Endothelial cell of umbilical vein (primary cell): ENCODE measurements at regions not wholly inside any gene's neighbourhood (a gene's known extent, or its start where the extent isn't known, plus 50 kb on each side); places are given as distances from the start of the nearest gene placed in this dataset.

ENCODE experiments used
- BruUV-seq: library from RNA; stranded (reverse); fragments of 400-500 nt; replicated peaks from 2 replicates; lab custom pipeline; 2021; lab: Mats Ljungman, UMichigan
- CTCF ChIA-PET: fragments of 300-600, 350-600 bp; sonication (Branson Sonifier 250); formaldehyde crosslinking; loops from one replicate; lab custom pipeline; 2021; ENCODE audit warnings: antibody characterized with exemption, inconsistent platforms; lab: Charles Lee
- POLR2A ChIA-PET: fragments of 300-600, 350-600 bp; sonication (Branson Sonifier 250); formaldehyde crosslinking; loops from one replicate; lab custom pipeline; 2021; ENCODE audit warnings: antibody characterized with exemption, inconsistent platforms; lab: Charles Lee
- DNase-seq: peaks from one replicate; pipeline ENCODE4 v3.0.0-alpha.2; 2011; ENCODE audit warnings: low read depth, low spot score
- FAIRE-seq: peaks from 2 replicates; lab custom pipeline; 2011; peaks lifted over from hg19 to GRCh38; lab: Jason Lieb, UNC
- H2AFZ ChIP-seq: 2 replicates; pipeline ENCODE4 v1.6.0; 2012; ENCODE audit warnings: low read depth, low read length, control low read depth, inconsistent platforms
- H3K27ac ChIP-seq: 2 replicates; pipeline ENCODE4 v1.5.1; 2011; ENCODE audit warnings: low read depth, mild to moderate bottlenecking, control low read depth, low read length, moderate library complexity; ENCODE audit not compliant: insufficient read depth
- H3K27me3 ChIP-seq, 2 experiments: 2 replicates each; pipeline versions ENCODE4 v1.6.0 to v1.6.1; 2011; ENCODE audit warnings: low read length in 2 of 2, mixed read lengths in 1 of 2; ENCODE audit not compliant: control insufficient read depth in 2 of 2, insufficient read depth in 2 of 2
- H3K36me3 ChIP-seq, 2 experiments: 2 replicates in 1 of 2; 3 replicates in 1 of 2; pipeline ENCODE4 v1.5.1; 2011; ENCODE audit warnings: low read length in 2 of 2, mild to moderate bottlenecking in 1 of 2, moderate library complexity in 1 of 2; ENCODE audit not compliant: control insufficient read depth in 2 of 2, insufficient read depth in 2 of 2; ENCODE audit errors: extremely low read depth in 1 of 2
- H3K4me1 ChIP-seq: 3 replicates; pipeline ENCODE4 v1.5.1; 2011; ENCODE audit warnings: mild to moderate bottlenecking, low read length; ENCODE audit not compliant: control insufficient read depth, insufficient read depth; ENCODE audit errors: extremely low read depth
- H3K4me2 ChIP-seq: 2 replicates; pipeline ENCODE4 v1.6.1; 2011; ENCODE audit warnings: low read length, control low read depth, mixed read lengths; ENCODE audit not compliant: insufficient read depth
- H3K4me3 ChIP-seq, 3 experiments: fragments of 200-600 bp in 1 of 3; sonication (generic), shearing (Covaris generic) in 1 of 3; replicated peaks in 1 of 3; 2 replicates each; pipeline ENCODE4 v1.5.1; 2011 to 2016; ENCODE audit warnings: control low read depth in 3 of 3, low read length in 3 of 3, mild to moderate bottlenecking in 2 of 3, inconsistent platforms in 1 of 3, low read depth in 1 of 3, moderate library complexity in 1 of 3; ENCODE audit not compliant: insufficient read depth in 1 of 3
- H3K79me2 ChIP-seq: 2 replicates; pipeline ENCODE4 v1.6.0; 2012; ENCODE audit warnings: low read length, inconsistent platforms; ENCODE audit not compliant: control insufficient read depth, insufficient read depth
- H3K9ac ChIP-seq: replicated peaks from 2 replicates; pipeline ENCODE3; 2011; ENCODE audit warnings: low read length, control low read depth; ENCODE audit not compliant: insufficient read depth; ENCODE audit errors: extremely low read depth
- H3K9me1 ChIP-seq: replicated peaks from 3 replicates; pipeline ENCODE4 v1.6.0; 2011; ENCODE audit warnings: mild to moderate bottlenecking, low read length; ENCODE audit not compliant: control insufficient read depth, insufficient read depth; ENCODE audit errors: extremely low read depth
- H3K9me3 ChIP-seq: replicated peaks from 2 replicates; pipeline ENCODE4 v1.5.1; 2012; ENCODE audit warnings: low read length, inconsistent platforms; ENCODE audit not compliant: control insufficient read depth, insufficient read depth
- H4K20me1 ChIP-seq: replicated peaks from 2 replicates; pipeline ENCODE3; 2011; ENCODE audit warnings: mild to moderate bottlenecking, low read length; ENCODE audit not compliant: control insufficient read depth, insufficient read depth; ENCODE audit errors: extremely low read depth
- EZH2 ChIP-seq: IDR thresholded peaks from 2 replicates; pipeline ENCODE4 v1.6.1; 2012; ENCODE audit warnings: borderline replicate concordance, low read depth, mild to moderate bottlenecking, moderate library complexity, low read length, inconsistent platforms; ENCODE audit not compliant: severe bottlenecking
- GATA2 ChIP-seq: IDR thresholded peaks from 2 replicates; pipeline ENCODE4 v1.7.0; 2011; ENCODE audit warnings: low read depth, mild to moderate bottlenecking, moderate library complexity, mixed read lengths, low read length; ENCODE audit not compliant: insufficient read length, insufficient read depth
- JUN ChIP-seq: IDR thresholded peaks from 2 replicates; pipeline ENCODE4 v1.6.1; 2011; ENCODE audit warnings: borderline replicate concordance, low read depth; ENCODE audit not compliant: insufficient read length, insufficient read depth
- MYC ChIP-seq: IDR thresholded peaks from one replicate; pipeline ENCODE4 v1.6.1; 2011; ENCODE audit warnings: mild to moderate bottlenecking, low read depth, low read length
- POLR2AphosphoS5 ChIP-seq: IDR thresholded peaks from 2 replicates; pipeline ENCODE4 v1.6.1; 2012; ENCODE audit warnings: low read depth, mild to moderate bottlenecking, control low read depth, low read length, moderate library complexity; ENCODE audit not compliant: insufficient read depth
- dilution Hi-C: fragments of 300-500 bp; cut with MboI; formaldehyde crosslinking; loops from one replicate; pipeline ENCODE4 v1.15.0; 2019; ENCODE audit warnings: low sequenced_read_pairs; ENCODE audit not compliant: extremely low pct_ligation_motif_present
- intact Hi-C: fragments of 100-400 bp; cut with micrococcal nuclease; formaldehyde crosslinking; loops from one replicate; pipeline ENCODE4 v1.10.0; 2022
- TF ChIP-seq, protein P1 (sequence below): IDR thresholded peaks from 2 replicates; pipeline ENCODE4 v1.6.1; 2011; ENCODE audit not compliant: insufficient read depth, insufficient read length
- TF ChIP-seq, protein P2 (sequence below), 2 donors: IDR thresholded peaks; 1 replicate in 1 of 2; 2 replicates in 1 of 2; pipeline ENCODE4 v1.5.1; 2011; ENCODE audit warnings: low read length in 2 of 2, mild to moderate bottlenecking in 2 of 2, moderate library complexity in 2 of 2, control low read depth in 1 of 2, inconsistent platforms in 1 of 2, low read depth in 1 of 2; ENCODE audit not compliant: insufficient read depth in 1 of 2; ENCODE audit errors: extremely low read depth in 1 of 2

DNA sequence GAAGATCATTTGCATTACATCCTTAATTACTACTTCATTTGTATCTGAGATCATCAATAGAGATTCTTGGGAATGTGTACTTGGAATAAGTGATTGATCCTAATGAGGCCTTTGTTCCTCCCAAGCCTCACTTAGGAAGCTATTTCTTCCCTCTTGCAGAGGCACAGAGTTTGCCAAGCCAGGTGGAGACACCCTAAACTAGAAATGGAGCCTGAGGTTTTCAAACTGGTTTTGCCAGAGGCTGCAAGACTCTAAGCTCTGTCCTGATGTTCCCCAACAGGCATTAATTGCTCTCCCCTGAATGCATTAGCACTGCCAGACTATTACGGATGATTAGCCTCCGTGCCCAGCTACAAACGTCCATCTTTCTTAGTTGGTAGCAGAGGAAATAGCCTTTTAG lies 125.2 kb upstream of the LGALSL start:
- no peak overlapping the region for H3K27ac ChIP-seq
- no peaks in the 10 kb centered on the region for H3K79me2 ChIP-seq
- H3K36me3 ChIP-seq, result no peaks in the 10 kb centered on the region
- H3K4me2 ChIP-seq, result no peak overlapping the region
- ChIA-PET POLR2A (no interaction called here), CTCF (interaction anchor here (0.8 to 8.4 kb wide), 19 partner anchors 11 to 630 kb away, joined by 3 to 388 read pairs (median 5); partner anchors contain the start of gene AFTPH)
- peaks cover 14% of the 10 kb centered on the region for H3K4me1 ChIP-seq
- H2AFZ ChIP-seq, result no peak overlapping the region
- DNase-seq (no peak), FAIRE-seq (no peak)
- TF ChIP-seq JUN (no peak), MYC (no peak), POLR2AphosphoS5 (no peak), EZH2 (no peak), GATA2 (no peak)
- TF ChIP-seq, protein P1, sequence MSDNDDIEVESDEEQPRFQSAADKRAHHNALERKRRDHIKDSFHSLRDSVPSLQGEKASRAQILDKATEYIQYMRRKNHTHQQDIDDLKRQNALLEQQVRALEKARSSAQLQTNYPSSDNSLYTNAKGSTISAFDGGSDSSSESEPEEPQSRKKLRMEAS, result no peak
- TF ChIP-seq, protein P2, sequence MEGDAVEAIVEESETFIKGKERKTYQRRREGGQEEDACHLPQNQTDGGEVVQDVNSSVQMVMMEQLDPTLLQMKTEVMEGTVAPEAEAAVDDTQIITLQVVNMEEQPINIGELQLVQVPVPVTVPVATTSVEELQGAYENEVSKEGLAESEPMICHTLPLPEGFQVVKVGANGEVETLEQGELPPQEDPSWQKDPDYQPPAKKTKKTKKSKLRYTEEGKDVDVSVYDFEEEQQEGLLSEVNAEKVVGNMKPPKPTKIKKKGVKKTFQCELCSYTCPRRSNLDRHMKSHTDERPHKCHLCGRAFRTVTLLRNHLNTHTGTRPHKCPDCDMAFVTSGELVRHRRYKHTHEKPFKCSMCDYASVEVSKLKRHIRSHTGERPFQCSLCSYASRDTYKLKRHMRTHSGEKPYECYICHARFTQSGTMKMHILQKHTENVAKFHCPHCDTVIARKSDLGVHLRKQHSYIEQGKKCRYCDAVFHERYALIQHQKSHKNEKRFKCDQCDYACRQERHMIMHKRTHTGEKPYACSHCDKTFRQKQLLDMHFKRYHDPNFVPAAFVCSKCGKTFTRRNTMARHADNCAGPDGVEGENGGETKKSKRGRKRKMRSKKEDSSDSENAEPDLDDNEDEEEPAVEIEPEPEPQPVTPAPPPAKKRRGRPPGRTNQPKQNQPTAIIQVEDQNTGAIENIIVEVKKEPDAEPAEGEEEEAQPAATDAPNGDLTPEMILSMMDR (IDR thresholded peaks at IDR 0.05; ENCODE audit: extremely low read depth in 1 of 2, insufficient read depth in 1 of 2, low read depth in 1 of 2, low read length in 2 of 2), result no peak
- H4K20me1 ChIP-seq, result no peaks in the 10 kb centered on the region
- no peak overlapping the region for H3K9ac ChIP-seq
- intact Hi-C loops (loop anchor here (1.0 to 2.0 kb wide), 3 partner anchors 66 to 279 kb away; no protein-coding TSS in a partner anchor), dilution Hi-C loops (no loop called here)
- no peak overlapping the region for H3K4me3 ChIP-seq
- H3K9me3 ChIP-seq, result no peaks in the 10 kb centered on the region
- no TSS peak for BruUV-seq
- no peaks in the 10 kb centered on the region for H3K9me1 ChIP-seq
- H3K27me3 ChIP-seq, result no peaks in the 10 kb centered on the region
